OCI-LY3 (cell line): ENCODE measurements at regions not wholly inside any gene's neighbourhood (a gene's known extent, or its start where the extent isn't known, plus 50 kb on each side); places are given as distances from the start of the nearest gene placed in this dataset.

Experiments
- H2AFZ ChIP-seq: fragments of 200-600, 300-600 bp; shearing (Covaris generic); 2 replicates; pipeline ENCODE4 v1.6.0; 2014; ENCODE audit warnings: antibody characterized with exemption, low read depth, low read length
- H3K27ac ChIP-seq: fragments of 200-600, 300-600 bp; sonication (generic); 2 replicates; pipeline ENCODE4 v1.5.1; 2014; ENCODE audit warnings: mild to moderate bottlenecking, low read length, moderate library complexity, mixed read lengths
- H3K27me3 ChIP-seq: fragments of 200-600, 300-600 bp; sonication (generic); 2 replicates; pipeline ENCODE4 v1.6.1; 2014; ENCODE audit warnings: low read depth, low read length, mixed read lengths
- H3K36me3 ChIP-seq: fragments of 200-600, 300-600 bp; sonication (generic); replicated peaks from 2 replicates; pipeline ENCODE3; 2014; ENCODE audit warnings: low read depth, low read length, mixed read lengths
- H3K4me1 ChIP-seq: fragments of 300-600, 200-600 bp; sonication (generic); 2 replicates; pipeline ENCODE4 v1.6.1; 2014; ENCODE audit warnings: low read length, mixed read lengths
- H3K4me2 ChIP-seq: fragments of 200-600, 300-600 bp; sonication (generic); 2 replicates; pipeline ENCODE4 v1.6.1; 2014; ENCODE audit warnings: low read length, mixed read lengths
- H3K4me3 ChIP-seq: fragments of 300-600, 200-600 bp; sonication (generic); 2 replicates; pipeline ENCODE4 v1.5.1; 2014; ENCODE audit warnings: antibody characterized with exemption, mild to moderate bottlenecking, low read length, moderate library complexity
- H3K79me2 ChIP-seq: fragments of 300-600, 200-600 bp; shearing (Covaris generic); 2 replicates; pipeline ENCODE4 v1.6.1; 2014; ENCODE audit warnings: mild to moderate bottlenecking, low read length, mixed read lengths
- H3K9ac ChIP-seq: fragments of 300-600, 200-600 bp; shearing (Covaris generic); 2 replicates; pipeline ENCODE4 v1.6.0; 2014; ENCODE audit warnings: mild to moderate bottlenecking, low read length, moderate library complexity
- H3K9me3 ChIP-seq: fragments of 200-600, 300-600 bp; shearing (Covaris generic); 2 replicates; pipeline ENCODE4 v1.6.1; 2014; ENCODE audit warnings: low read length, mixed read lengths; ENCODE audit not compliant: insufficient read depth
- H4K20me1 ChIP-seq: fragments of 200-600, 300-600 bp; sonication (generic); 2 replicates; pipeline ENCODE4 v1.6.1; 2016; ENCODE audit warnings: low read length, mixed read lengths; ENCODE audit not compliant: insufficient read depth
- EZH2phosphoT487 ChIP-seq: fragments of 200-600 bp; shearing (Covaris generic); IDR thresholded peaks from 2 replicates; pipeline ENCODE4 v1.6.1; 2018; ENCODE audit warnings: antibody characterized with exemption, mixed run types, low read depth
- TF ChIP-seq, protein P1 (sequence below): fragments of 200-600, 300-600 bp; sonication (generic); IDR thresholded peaks from 2 replicates; pipeline ENCODE4 v1.5.1; 2014; ENCODE audit warnings: antibody characterized with exemption, low read length, low read depth

DNA sequence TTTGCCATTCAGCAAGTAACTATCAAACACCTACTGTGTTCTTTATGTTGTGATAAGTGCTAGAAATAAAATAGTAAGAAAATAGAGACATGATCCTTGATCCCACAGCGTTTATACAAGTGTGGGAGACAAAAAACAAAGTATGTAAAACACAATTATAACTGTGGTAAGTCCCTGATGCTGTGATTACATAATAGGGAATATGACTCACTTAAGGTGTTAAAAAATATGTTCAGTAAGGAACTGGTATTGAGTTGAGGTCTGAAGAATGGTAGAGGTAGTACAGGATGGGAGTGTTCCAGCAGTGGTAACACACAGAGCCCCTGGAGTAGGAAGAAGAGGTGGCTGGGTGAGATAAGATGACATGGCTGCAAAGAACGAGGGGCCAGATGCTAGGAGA lies 132.1 kb upstream of the TMC3 start:
- no peak overlapping the region for H3K27ac ChIP-seq
- no peak overlapping the region for H3K4me2 ChIP-seq
- H3K79me2 ChIP-seq = no peaks in the 10 kb centered on the region
- H4K20me1 ChIP-seq = no peaks in the 10 kb centered on the region
- H3K9ac ChIP-seq = no peak overlapping the region
- TF ChIP-seq, protein P1, sequence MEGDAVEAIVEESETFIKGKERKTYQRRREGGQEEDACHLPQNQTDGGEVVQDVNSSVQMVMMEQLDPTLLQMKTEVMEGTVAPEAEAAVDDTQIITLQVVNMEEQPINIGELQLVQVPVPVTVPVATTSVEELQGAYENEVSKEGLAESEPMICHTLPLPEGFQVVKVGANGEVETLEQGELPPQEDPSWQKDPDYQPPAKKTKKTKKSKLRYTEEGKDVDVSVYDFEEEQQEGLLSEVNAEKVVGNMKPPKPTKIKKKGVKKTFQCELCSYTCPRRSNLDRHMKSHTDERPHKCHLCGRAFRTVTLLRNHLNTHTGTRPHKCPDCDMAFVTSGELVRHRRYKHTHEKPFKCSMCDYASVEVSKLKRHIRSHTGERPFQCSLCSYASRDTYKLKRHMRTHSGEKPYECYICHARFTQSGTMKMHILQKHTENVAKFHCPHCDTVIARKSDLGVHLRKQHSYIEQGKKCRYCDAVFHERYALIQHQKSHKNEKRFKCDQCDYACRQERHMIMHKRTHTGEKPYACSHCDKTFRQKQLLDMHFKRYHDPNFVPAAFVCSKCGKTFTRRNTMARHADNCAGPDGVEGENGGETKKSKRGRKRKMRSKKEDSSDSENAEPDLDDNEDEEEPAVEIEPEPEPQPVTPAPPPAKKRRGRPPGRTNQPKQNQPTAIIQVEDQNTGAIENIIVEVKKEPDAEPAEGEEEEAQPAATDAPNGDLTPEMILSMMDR = no peak
- TF ChIP-seq EZH2phosphoT487 = no peak
- no peak overlapping the region for H2AFZ ChIP-seq
- H3K4me1 ChIP-seq = no peaks in the 10 kb centered on the region
- H3K27me3 ChIP-seq = peaks cover 26% of the 10 kb centered on the region; the same call in 1 of the 2 replicates
- no peaks in the 10 kb centered on the region for H3K9me3 ChIP-seq
- H3K36me3 ChIP-seq = no peaks in the 10 kb centered on the region
- no peak overlapping the region for H3K4me3 ChIP-seq

DNA sequence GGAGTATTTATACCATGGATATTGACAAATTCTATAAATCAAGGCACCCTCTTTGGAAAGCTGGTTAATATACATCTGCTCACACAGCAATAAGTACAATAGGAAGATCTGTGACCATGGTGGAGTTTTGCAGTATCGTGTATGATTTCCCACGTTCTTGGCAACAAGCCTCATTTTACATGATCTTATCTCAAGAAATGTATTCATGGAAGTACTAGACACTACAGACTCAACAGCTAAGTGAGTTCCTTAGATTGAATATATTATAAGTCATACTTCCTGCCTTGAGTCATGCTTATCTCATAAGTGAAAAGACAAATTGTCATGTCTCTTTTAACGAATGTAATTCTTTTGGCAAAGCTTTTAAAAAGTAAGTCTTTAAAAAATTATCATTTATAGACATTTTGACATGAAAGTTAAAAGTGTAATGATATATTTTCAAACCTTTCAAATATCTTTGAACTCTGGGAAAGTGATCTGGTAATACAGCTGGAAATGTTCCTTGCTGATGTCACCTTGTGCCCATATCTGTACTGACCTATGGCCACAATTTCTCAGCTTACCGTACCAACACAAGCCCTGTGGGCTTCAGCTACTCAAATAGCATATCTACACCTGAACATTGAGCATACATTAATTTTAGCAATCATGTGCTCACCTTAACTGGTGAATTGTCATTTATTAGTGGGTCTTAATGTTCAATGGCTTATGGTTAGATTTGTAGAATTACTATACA lies 130.3 kb upstream of the TMC3 start:
- no peak overlapping the region for H3K27ac ChIP-seq
- TF ChIP-seq, protein P1 = no peak
- TF ChIP-seq EZH2phosphoT487 = no peak
- no peaks in the 10 kb centered on the region for H3K4me1 ChIP-seq
- H3K79me2 ChIP-seq = no peaks in the 10 kb centered on the region
- no peak overlapping the region for H2AFZ ChIP-seq
- no peaks in the 10 kb centered on the region for H3K9me3 ChIP-seq
- H3K4me2 ChIP-seq = no peak overlapping the region
- H4K20me1 ChIP-seq = no peaks in the 10 kb centered on the region
- no peaks in the 10 kb centered on the region for H3K36me3 ChIP-seq
- H3K27me3 ChIP-seq = peaks cover 27% of the 10 kb centered on the region; the same call in 1 of the 2 replicates
- no peak overlapping the region for H3K4me3 ChIP-seq
- no peak overlapping the region for H3K9ac ChIP-seq

DNA sequence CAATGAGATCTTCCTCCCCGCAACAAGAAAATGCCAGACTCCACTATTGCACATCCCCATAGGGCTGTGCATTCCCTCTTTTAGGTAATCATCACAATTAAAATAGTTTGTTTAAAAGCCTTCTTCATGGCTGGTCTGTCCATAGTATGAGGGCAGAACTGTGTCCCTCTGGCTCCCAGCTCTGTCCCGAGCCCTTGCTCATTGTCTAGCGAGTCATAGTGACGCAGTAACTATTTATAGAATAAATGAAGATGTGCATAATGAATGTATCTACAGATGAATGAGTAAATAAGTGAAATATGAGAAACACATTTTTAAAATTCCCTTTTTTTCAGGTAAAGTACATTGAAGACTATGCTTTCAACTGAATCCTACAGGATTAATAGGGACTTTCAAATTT lies 128.4 kb upstream of the TMC3 start:
- no peak overlapping the region for H3K27ac ChIP-seq
- H2AFZ ChIP-seq = no peak overlapping the region
- no peak overlapping the region for H3K4me3 ChIP-seq
- no peaks in the 10 kb centered on the region for H3K4me1 ChIP-seq
- H3K79me2 ChIP-seq = no peaks in the 10 kb centered on the region
- no peaks in the 10 kb centered on the region for H3K9me3 ChIP-seq
- H3K36me3 ChIP-seq = no peaks in the 10 kb centered on the region
- no peak overlapping the region for H3K4me2 ChIP-seq
- no peaks in the 10 kb centered on the region for H4K20me1 ChIP-seq
- no peak for TF ChIP-seq EZH2phosphoT487
- TF ChIP-seq, protein P1 = no peak
- no peak overlapping the region for H3K9ac ChIP-seq
- H3K27me3 ChIP-seq = peaks cover 13% of the 10 kb centered on the region; the same call in 1 of the 2 replicates

DNA sequence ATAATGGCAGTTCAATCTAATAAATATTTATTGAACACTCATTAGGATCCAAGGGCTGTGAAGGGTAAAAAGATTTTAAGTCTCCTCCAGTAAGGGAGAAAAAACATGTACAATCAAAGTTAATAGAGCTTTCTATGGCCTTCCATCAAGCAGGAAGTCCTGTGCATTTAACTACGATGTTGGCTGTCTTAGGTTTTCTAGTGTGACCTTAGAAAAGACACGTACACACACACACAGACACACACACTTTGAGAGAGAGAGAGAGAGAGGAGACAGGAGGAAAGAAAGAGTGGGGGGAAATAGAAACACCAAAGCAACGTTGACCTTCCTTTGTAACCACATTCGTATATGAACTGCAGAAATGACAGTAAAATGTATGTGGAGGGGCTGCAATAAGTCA lies 126.1 kb upstream of the TMC3 start:
- no peak overlapping the region for H2AFZ ChIP-seq
- H3K4me1 ChIP-seq = no peaks in the 10 kb centered on the region
- H3K27me3 ChIP-seq = peaks cover 18% of the 10 kb centered on the region; the same call in 1 of the 2 replicates
- H3K79me2 ChIP-seq = no peaks in the 10 kb centered on the region
- no peak overlapping the region for H3K4me2 ChIP-seq
- H3K9ac ChIP-seq = no peak overlapping the region
- TF ChIP-seq, protein P1 = no peak
- no peak for TF ChIP-seq EZH2phosphoT487
- no peaks in the 10 kb centered on the region for H3K36me3 ChIP-seq
- H3K4me3 ChIP-seq = no peak overlapping the region
- H4K20me1 ChIP-seq = no peaks in the 10 kb centered on the region
- no peaks in the 10 kb centered on the region for H3K9me3 ChIP-seq
- H3K27ac ChIP-seq = no peak overlapping the region
